GM12892 (cell line): ENCODE measurements at regions not wholly inside any gene's neighbourhood (a gene's known extent, or its start where the extent isn't known, plus 50 kb on each side); places are given as distances from the start of the nearest gene placed in this dataset.

Source experiments
- DNase-seq: peaks from one replicate; pipeline ENCODE4 v3.0.0; 2011; ENCODE audit not compliant: insufficient read length
- FAIRE-seq: peaks from 2 replicates; lab custom pipeline; 2011; peaks lifted over from hg19 to GRCh38; lab: Jason Lieb, UNC
- POLR2A ChIP-seq: IDR thresholded peaks from 2 replicates; pipeline ENCODE4 v1.6.1; 2011; ENCODE audit warnings: low read depth, low read length, control low read depth
- POLR2AphosphoS5 ChIP-seq: IDR thresholded peaks from 2 replicates; pipeline ENCODE4 v1.6.1; 2011; ENCODE audit warnings: low read depth, low read length, control low read depth
- TAF1 ChIP-seq: IDR thresholded peaks from 2 replicates; pipeline ENCODE4 v1.6.1; 2011; ENCODE audit warnings: low read depth, mild to moderate bottlenecking, control low read depth, low read length, borderline replicate concordance

DNA sequence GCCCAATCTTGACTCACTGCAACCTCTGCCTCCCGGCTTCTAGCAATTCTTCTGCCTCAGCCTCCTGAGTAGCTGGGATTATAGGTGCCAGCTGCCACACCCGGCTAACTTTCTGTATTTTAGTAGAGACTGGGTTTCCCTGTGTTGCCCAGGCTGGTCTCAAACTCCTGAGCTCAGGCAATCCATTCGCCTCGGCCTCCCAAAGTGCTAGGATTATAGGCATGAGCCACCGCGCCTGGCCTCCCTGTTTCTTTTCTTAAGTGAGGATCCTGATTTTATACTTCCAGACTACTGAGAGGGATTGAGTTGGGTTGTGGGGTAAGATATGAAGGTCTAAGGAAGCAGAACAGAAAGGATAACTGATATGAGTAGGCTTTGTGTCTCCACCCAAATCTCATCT, 106.8 kb downstream of the CNTN3 start:
- DNase-seq: no peak
- no peak for TF ChIP-seq TAF1
- TF ChIP-seq POLR2AphosphoS5: no peak
- TF ChIP-seq POLR2A: no peak
- no peak for FAIRE-seq

DNA sequence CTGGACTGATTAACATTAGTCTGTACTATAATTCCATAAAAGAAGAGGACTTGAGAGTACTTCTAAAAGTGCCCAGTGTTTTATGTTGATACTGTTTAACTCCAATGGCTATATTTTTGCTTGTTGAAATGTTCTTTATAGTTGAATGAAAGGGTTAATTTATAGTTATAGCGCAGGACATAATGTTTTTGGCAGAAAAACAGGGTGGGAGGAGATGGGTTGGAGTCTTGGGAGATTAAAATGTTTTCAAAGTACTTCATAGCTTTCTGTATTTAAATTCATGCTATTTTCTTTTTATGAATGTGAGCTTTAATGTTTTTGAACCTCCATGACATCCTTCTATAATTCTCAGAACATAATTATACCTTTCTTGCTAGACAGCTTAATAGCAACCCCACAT, 108.2 kb downstream of the CNTN3 start:
- FAIRE-seq: no peak
- TF ChIP-seq TAF1 (no peak), POLR2AphosphoS5 (no peak), POLR2A (no peak)
- no peak for DNase-seq

DNA sequence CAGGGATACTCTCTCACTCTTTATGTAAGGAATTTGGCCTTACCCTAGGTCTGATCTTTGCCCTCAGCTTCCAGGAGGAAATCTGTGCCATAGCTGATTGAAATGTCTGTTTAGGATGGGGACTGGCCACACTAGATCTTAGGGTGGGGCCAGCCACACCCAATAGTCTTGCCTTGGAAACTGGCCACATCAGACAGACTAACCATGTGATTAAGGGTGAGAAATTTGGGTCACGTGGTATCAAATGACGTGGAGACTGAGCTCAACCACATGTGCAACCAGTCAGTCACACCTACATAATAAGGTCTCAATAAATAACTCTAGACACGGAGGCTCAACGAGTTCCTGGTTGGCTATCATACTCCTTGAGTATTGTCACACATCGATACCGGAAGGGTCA, 113.5 kb downstream of the CNTN3 start:
- DNase-seq (no peak), FAIRE-seq (no peak)
- no peak for TF ChIP-seq POLR2AphosphoS5

DNA sequence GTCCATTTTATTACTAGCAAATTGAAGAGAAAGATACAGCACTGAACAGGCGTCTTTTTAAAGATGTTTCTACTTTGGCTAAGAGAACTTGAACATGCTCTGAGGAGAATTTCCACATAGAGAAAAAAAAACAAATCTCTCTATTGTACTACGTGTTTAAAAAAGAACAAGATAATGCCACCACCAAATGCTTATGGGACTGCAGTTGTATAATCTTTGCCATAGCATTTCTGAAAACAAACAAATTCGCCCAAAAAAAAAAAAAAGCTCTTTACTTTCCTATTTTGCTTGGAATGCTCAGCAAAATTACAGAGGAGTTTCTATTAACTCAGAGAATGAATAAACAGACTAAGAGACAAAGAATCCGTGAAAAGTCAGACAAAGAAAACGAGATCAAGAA, 114.2 kb downstream of the CNTN3 start:
- no peak for TF ChIP-seq POLR2A
- TF ChIP-seq TAF1: no peak
- no peak for TF ChIP-seq POLR2AphosphoS5
- no peak for FAIRE-seq
- DNase-seq: no peak

DNA sequence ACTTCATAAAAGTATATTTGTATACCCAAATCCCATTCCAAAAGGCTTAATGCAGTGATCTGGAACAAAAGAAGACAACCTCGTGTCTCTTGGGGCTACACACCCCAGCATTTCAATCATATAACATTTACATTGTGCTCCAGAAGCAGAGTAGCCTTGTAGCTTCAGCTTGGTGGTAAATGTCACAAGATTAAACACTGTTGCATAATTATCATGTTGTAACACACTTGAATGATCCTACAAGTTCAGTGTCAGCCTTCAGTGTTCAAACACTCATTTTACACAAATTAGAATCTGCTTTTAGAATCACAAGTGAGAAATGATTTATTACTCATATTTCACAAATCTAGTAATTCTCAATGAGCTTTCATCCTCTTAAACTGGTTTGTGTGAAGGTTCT, 122.6 kb downstream of the CNTN3 start:
- no peak for FAIRE-seq

DNA sequence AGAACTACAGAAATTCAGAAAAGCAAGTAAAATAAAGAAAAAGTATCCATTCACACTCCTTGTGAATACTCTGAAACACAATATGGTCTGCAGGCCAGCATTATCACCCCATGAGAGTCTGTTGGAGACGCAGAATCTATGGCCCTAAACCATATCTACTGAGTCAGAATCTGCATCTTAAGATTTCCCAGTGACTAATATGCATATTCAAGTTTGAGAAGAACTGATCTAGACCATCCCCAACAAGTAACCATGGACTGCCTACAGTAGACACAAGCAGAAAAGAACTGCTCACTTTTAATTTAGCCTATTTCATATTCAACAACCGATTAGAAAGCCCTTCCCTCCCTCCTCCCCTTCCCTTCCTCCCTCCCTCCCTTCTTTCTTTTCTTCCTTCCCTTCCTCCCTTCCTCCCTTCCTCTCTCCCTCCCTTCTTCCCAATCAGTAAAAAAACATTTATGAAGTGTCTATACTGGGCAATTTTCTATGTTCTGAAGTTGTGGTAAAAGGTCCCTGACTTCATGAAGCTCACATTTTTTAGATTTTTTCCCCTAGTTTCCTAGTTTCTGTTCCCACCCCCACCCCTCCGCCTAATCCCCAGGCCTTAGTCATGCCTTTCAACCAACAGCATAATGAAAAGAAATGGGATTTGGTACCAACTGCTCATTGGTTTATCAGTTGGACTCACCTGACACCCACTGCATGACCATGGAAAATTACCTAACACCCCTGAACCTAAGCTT, 125.2 kb downstream of the CNTN3 start:
- no peak for TF ChIP-seq TAF1
- TF ChIP-seq POLR2AphosphoS5: no peak
- TF ChIP-seq POLR2A: no peak
- no peak for FAIRE-seq
- no peak for DNase-seq

More for the DNA sequence above, 122.6 kb downstream of the CNTN3 start:
- TF ChIP-seq POLR2AphosphoS5 (no peak), POLR2A (no peak), TAF1 (no peak)
- no peak for DNase-seq

DNA sequence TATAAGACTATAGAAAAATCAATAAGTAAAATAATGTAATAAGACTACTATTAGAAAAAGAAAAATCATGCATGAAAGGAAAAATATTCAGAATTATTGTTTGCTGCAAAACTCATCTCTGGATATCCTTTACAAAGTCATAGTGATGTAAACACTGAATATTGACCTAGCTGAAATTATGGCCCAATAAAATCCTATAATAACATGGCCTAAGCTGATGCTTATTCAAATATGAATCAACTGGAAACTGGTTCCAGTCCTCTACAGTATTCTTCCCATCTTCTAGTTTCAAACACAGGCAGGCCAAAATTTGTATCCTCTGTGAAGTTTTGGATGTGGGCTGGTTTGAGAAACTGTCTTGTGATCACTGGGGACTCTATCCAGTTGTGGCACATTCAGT, 134.5 kb downstream of the CNTN3 start:
- no peak for TF ChIP-seq POLR2AphosphoS5
- TF ChIP-seq POLR2A: no peak
- TF ChIP-seq TAF1: no peak
- FAIRE-seq (no peak), DNase-seq (no peak)

DNA sequence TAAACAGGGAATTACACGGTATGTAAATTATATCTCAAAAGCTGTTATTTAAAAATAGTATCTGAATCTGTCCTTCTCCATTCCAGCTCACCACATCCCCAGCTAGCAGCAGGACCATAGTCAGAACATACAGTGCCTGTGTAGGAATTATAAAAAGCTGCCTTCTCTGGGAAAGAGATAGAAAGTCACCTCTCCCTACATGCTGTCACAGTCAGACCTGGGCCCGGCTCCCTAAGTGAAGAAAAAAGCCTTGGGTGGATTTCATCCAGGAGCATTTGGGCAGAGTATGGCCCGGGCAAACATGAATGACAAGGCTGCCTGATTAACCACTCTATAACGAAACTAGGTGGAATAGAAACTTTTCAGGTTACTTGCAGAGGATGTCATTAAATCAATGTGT, 144.1 kb downstream of the CNTN3 start:
- DNase-seq: no peak
- FAIRE-seq: no peak
- TF ChIP-seq POLR2AphosphoS5 (no peak), POLR2A (no peak), TAF1 (no peak)

DNA sequence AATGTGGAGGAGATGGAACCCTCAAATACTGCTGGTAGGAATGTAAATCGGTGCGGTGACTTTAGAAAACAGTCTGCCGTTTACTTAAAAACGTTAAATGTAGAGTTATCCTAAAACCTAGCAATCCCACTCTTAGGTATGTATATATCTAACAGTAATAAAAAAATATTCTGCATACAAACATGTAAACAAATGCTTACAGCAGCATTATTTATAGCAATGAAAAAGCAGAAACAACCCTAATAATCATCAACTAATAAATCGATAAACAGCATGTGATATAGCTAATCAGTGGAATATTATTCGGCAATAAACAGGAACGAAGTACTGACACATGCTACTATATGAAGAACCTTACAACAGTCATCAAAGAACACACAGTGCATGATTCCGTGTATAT, 144.7 kb downstream of the CNTN3 start:
- no peak for TF ChIP-seq POLR2A
- TF ChIP-seq POLR2AphosphoS5: no peak
- no peak for TF ChIP-seq TAF1

DNA sequence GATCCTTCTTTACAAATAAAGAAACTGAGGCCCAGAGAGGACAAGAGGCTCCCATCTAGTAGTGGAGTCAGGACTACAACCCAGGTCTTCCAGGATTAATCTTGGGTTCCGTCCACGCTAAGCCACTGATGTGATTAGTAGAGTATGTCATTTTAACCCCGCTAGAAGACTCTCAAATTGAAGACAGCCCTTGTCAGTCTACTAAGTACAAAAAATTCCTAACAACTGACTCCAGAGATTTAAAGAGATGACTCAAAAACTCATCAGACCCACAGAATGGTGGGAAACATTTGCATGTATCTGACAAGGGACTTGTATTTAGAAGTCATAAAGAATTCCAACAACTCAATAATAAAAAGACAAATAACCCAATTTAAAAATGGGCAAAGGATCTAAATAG, 145.3 kb downstream of the CNTN3 start:
- no peak for FAIRE-seq
- no peak for DNase-seq
- TF ChIP-seq TAF1 (no peak), POLR2AphosphoS5 (no peak), POLR2A (no peak)

More for the DNA sequence above, 144.7 kb downstream of the CNTN3 start:
- DNase-seq: no peak
- FAIRE-seq: no peak

DNA sequence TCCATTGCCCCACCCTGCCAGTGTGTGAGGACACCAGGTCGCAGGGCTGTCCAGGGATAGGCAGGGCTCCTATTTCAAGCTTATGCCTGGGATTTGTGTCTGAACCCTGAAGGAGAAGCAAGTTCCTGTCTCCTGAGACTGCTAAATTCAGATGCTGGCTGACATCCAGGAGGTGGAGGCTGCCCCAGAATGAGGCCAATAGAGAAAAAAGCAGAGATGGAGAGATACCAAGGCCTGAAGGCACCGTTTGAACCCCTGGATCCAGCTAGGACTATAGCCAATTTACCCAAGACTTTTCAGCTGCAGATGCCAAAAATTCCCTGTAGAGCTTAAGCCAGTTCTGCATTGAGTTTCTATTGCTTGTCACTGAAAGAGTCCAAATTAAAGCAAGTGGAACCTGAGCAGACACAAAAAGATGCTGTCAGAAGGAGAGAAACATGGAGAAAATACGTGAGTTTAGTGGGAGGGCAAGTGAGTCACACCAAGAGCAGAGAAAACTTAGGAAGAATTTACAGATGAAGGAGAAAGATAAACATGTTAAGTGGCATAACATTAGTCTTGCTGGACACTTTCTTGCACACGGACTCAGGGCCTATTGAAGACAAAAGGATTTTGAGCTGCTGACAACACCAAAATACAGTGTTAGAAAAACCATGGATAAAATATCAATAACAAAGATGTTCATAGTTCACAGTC, 148.6 kb downstream of the CNTN3 start:
- DNase-seq (no peak), FAIRE-seq (no peak)
- no peak for TF ChIP-seq TAF1

DNA sequence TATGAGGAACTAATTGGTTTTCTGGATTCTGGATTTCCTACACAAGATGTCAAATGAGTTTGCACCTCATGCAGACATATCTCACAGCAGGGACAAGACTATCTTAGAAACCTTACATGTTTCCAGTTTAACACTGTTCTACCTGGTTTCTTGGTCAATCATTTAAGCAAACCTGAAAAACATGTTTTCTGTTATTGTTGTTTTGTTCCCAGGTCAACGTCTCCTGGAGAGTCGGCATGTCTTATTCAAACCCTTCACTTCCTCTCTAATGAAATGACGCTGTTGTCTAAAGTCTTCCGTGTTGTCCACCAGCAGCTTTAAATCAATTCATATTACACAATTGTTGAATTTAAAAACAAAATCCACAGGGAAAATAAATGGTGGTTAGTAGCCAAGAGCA, 150.9 kb downstream of the CNTN3 start:
- no peak for TF ChIP-seq TAF1
- DNase-seq (no peak), FAIRE-seq (no peak)
